Esophagus muscularis mucosa (tissue), 4 donors: ENCODE measurements at regions not wholly inside any gene's neighbourhood (a gene's known extent, or its start where the extent isn't known, plus 50 kb on each side); places are given as distances from the start of the nearest gene placed in this dataset.

Source experiments
- DNase-seq: peaks from one replicate; pipeline ENCODE4 v3.0.0-alpha.2; 2017; ENCODE audit errors: extremely low spot score
- H3K27ac ChIP-seq, 4 donors: fragments of 200-600 bp; sonication (generic); replicated peaks in 1 of 4; 1 replicate in 3 of 4; 2 replicates in 1 of 4; pipeline ENCODE4 v1.5.1; 2016 to 2019; ENCODE audit warnings: mild to moderate bottlenecking in 1 of 4
- H3K27me3 ChIP-seq, 4 donors: fragments of 200-600 bp; sonication (generic); one replicate each; pipeline versions ENCODE4 v1.5.1 to v1.6.0; 2016 to 2019
- H3K36me3 ChIP-seq, 4 donors: fragments of 200-600 bp; sonication (generic); one replicate each; pipeline ENCODE4 v1.5.1; 2016 to 2019
- H3K4me1 ChIP-seq, 4 donors: fragments of 200-600 bp; sonication (generic); one replicate each; pipeline ENCODE4 v1.5.1; 2016 to 2019
- H3K4me3 ChIP-seq, 4 donors: fragments of 200-600 bp; sonication (generic); 1 replicate in 2 of 4; 2 replicates in 2 of 4; pipeline ENCODE4 v1.5.1; 2016 to 2019; ENCODE audit warnings: mild to moderate bottlenecking in 4 of 4, moderate library complexity in 1 of 4
- H3K9me3 ChIP-seq, 4 donors: fragments of 200-600 bp; sonication (generic); 1 replicate in 3 of 4; 2 replicates in 1 of 4; pipeline ENCODE4 v1.5.1; 2016 to 2019
- CTCF ChIP-seq, 3 experiments: fragments of 200-600 bp in 2 of 3; fragments of 450-650 bp in 1 of 3; sonication (generic) in 2 of 3; IDR thresholded peaks; one replicate each; pipeline ENCODE4 v1.5.1; 2017 to 2019; ENCODE audit warnings: antibody characterized with exemption in 3 of 3, mild to moderate bottlenecking in 2 of 3, moderate library complexity in 1 of 3
- EP300 ChIP-seq: sonication (generic); formaldehyde crosslinking; IDR thresholded peaks from one replicate; pipeline ENCODE4 v1.6.1; 2017; ENCODE audit warnings: antibody characterized with exemption
- POLR2A ChIP-seq: fragments of 450-650 bp; IDR thresholded peaks from one replicate; pipeline ENCODE4 v1.6.1; 2017; ENCODE audit warnings: antibody characterized with exemption, moderate library complexity, mild to moderate bottlenecking, low read depth
- POLR2AphosphoS5 ChIP-seq, 2 donors: sonication (generic); formaldehyde crosslinking; IDR thresholded peaks; one replicate each; pipeline ENCODE4 v1.6.1; 2017; ENCODE audit warnings: antibody characterized with exemption in 2 of 2
- whole genome bisulfite sequencing: methylation state at CpG from one replicate; pipeline ENCODE4 v1.1.5; 2018; 5-methylcytosine and 5-hydroxymethylcytosine counted together
- intact Hi-C: fragments of 100-400 bp; cut with DNase I; formaldehyde crosslinking; loops from one replicate; pipeline ENCODE4 v1.15.1; 2023

- Histone ChIP-seq H3K4me3 (no peak overlapping the region), H3K27ac (no peak overlapping the region), H3K9me3 (no peaks in the 10 kb centered on the region), H3K27me3 (no peaks in the 10 kb centered on the region), H3K4me1 (no peaks in the 10 kb centered on the region), H3K36me3 (no peaks in the 10 kb centered on the region)
- intact Hi-C loops, result no loop called here
- DNase-seq, result no peak
- no peak for TF ChIP-seq POLR2A
- WGBS, result 72% methylated on average over 11 of the region's 15 CpGs
Observed at GRCh38 chr18:25604894-25605597, 253.1 kb upstream of the ZNF521 start.

- WGBS, result 83% methylated on average over 7 of the region's 8 CpGs
- no peak overlapping the region for H3K4me3 ChIP-seq
- no peak for DNase-seq
- intact Hi-C loops, result no loop called here
- no peaks in the 10 kb centered on the region for H3K36me3 ChIP-seq
- no peak overlapping the region for H3K27ac ChIP-seq
- no peaks in the 10 kb centered on the region for H3K4me1 ChIP-seq
- no peaks in the 10 kb centered on the region for H3K9me3 ChIP-seq
- H3K27me3 ChIP-seq, result no peaks in the 10 kb centered on the region
- TF ChIP-seq EP300, result no peak
- no peak for TF ChIP-seq POLR2A
- TF ChIP-seq POLR2AphosphoS5 (IDR thresholded peaks at IDR 0.05), result no peak
- TF ChIP-seq CTCF (IDR thresholded peaks at IDR 0.05), result no peak
Observed at GRCh38 chr18:25604196-25604893, 252.4 kb upstream of the ZNF521 start.

DNA sequence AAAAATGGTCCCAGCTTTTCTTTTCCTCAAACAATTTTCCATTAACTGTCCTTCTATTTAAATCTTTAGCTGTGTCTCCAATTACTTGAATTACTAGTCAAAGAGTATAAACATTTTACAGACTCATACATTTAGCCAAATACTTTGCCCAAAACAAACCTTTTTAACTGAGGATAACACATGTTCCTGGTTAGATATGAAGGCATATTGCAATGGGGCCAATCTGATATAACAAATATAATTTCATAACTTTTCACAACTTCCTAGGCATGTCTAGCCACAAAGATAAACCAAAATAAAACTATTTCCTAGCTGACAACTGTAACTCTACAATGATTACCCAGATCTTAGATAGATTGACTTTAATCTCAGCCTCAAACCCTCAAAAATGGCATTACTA is 247.5 kb upstream of the ZNF521 start:
- Histone ChIP-seq H3K4me3 (no peak overlapping the region), H3K27me3 (peaks cover 0 to 5% (median 0%) of the 10 kb centered on the region in 4 donors), H3K9me3 (no peaks in the 10 kb centered on the region), H3K4me1 (no peaks in the 10 kb centered on the region), H3K36me3 (no peaks in the 10 kb centered on the region), H3K27ac (no peak overlapping the region)
- TF ChIP-seq CTCF (IDR thresholded peaks at IDR 0.05), result no peak
- TF ChIP-seq POLR2AphosphoS5 (IDR thresholded peaks at IDR 0.05), result no peak
- TF ChIP-seq POLR2A, result no peak
- no peak for TF ChIP-seq EP300
- intact Hi-C loops, result no loop called here
- DNase-seq, result no peak

DNA sequence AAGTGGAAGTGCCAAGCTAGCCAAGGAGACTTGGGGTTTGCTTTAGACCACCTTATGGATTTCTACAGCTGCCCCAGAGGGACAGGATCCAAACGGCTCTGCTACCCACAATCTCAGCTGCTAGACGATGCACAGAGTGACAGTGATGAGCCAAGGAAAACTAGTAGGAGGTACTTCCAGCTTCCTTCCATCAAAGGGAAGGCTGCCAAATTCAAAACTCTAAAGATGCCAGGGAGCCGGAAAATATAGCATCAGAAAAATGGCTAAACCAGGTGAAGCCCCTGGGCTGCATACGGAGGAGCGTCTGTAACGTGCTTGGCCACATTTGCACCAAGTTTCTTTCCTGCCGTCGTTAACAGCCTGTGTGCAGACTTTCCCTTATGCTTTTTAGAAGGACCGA is 245.5 kb upstream of the ZNF521 start:
- TF ChIP-seq POLR2AphosphoS5 (IDR thresholded peaks at IDR 0.05) (no peak), CTCF (IDR thresholded peaks at IDR 0.05) (no peak), POLR2A (no peak), EP300 (no peak)
- H3K27me3 ChIP-seq, result peaks cover 0 to 5% (median 0%) of the 10 kb centered on the region in 4 donors
- H3K4me3 ChIP-seq, result no peak overlapping the region
- H3K27ac ChIP-seq, result no peak overlapping the region
- 66% methylated on average over 9 of the region's 9 CpGs for WGBS
- no peaks in the 10 kb centered on the region for H3K36me3 ChIP-seq
- no peak for DNase-seq
- no peaks in the 10 kb centered on the region for H3K9me3 ChIP-seq
- no peaks in the 10 kb centered on the region for H3K4me1 ChIP-seq
- intact Hi-C loops, result no loop called here

GRCh38 chr18:25595274-25596060 is 243.5 kb upstream of the ZNF521 start:
- H3K4me1 ChIP-seq, result no peaks in the 10 kb centered on the region
- no peaks in the 10 kb centered on the region for H3K36me3 ChIP-seq
- no peaks in the 10 kb centered on the region for H3K9me3 ChIP-seq
- peaks cover 0 to 5% (median 0%) of the 10 kb centered on the region in 4 donors for H3K27me3 ChIP-seq
- 76% methylated on average over 7 of the region's 7 CpGs for WGBS
- H3K27ac ChIP-seq, result no peak overlapping the region
- H3K4me3 ChIP-seq, result no peak overlapping the region
- DNase-seq, result no peak
- TF ChIP-seq POLR2A, result no peak
- TF ChIP-seq POLR2AphosphoS5 (IDR thresholded peaks at IDR 0.05), result no peak
- no peak for TF ChIP-seq EP300
- TF ChIP-seq CTCF (IDR thresholded peaks at IDR 0.05), result no peak
- intact Hi-C loops, result no loop called here
